OCI-LY3 (cell line): ENCODE measurements at regions not wholly inside any gene's neighbourhood (a gene's known extent, or its start where the extent isn't known, plus 50 kb on each side); places are given as distances from the start of the nearest gene placed in this dataset.

ENCODE experiments used
- CTCF ChIP-seq: fragments of 200-600, 300-600 bp; sonication (generic); IDR thresholded peaks from 2 replicates; pipeline ENCODE4 v1.5.1; 2014; ENCODE audit warnings: antibody characterized with exemption, low read length, low read depth
- EZH2phosphoT487 ChIP-seq: fragments of 200-600 bp; shearing (Covaris generic); IDR thresholded peaks from 2 replicates; pipeline ENCODE4 v1.6.1; 2018; ENCODE audit warnings: antibody characterized with exemption, mixed run types, low read depth

- no peak for TF ChIP-seq CTCF
- no peak for TF ChIP-seq EZH2phosphoT487
Measured at GRCh38 chr13:109981000-109981399, 194.6 kb upstream of the IRS2 start.
